CD4-positive, alpha-beta memory T cell (primary cell): ENCODE measurements at regions not wholly inside any gene's neighbourhood (a gene's known extent, or its start where the extent isn't known, plus 50 kb on each side); places are given as distances from the start of the nearest gene placed in this dataset.
"Not testable (repeated sequence)": the region's sequence is repeated elsewhere in the genome, so short reads cannot be mapped to it uniquely, and the experiment has no call there.

Experiments
- CTCF ChIA-PET: fragments of 350-600 bp; sonication (Branson Sonifier 250); formaldehyde crosslinking; loops from one replicate; lab custom pipeline; 2021; ENCODE audit warnings: inconsistent platforms; ENCODE audit not compliant: partially characterized antibody; lab: Charles Lee
- POLR2A ChIA-PET: fragments of 350-600 bp; sonication (Branson Sonifier 250); formaldehyde crosslinking; loops from one replicate; lab custom pipeline; 2021; ENCODE audit not compliant: partially characterized antibody; lab: Charles Lee
- DNase-seq, 5 donors: peaks; one replicate each; pipeline versions ENCODE4 v3.0.0 to v3.0.0-alpha.2; 2020 to 2022; ENCODE audit warnings: mixed read lengths in 1 of 5
- H3K27ac ChIP-seq: one replicate; pipeline ENCODE4 v1.7.0; 2013; ENCODE audit warnings: low read depth, low read length
- H3K27me3 ChIP-seq: 2 replicates; pipeline ENCODE4 v1.7.0; 2013; ENCODE audit warnings: mild to moderate bottlenecking, low read length, moderate library complexity; ENCODE audit not compliant: insufficient read depth
- H3K36me3 ChIP-seq: 2 replicates; pipeline ENCODE4 v1.7.0; 2013; ENCODE audit warnings: mild to moderate bottlenecking, low read length, moderate library complexity; ENCODE audit not compliant: insufficient read depth
- H3K4me1 ChIP-seq: 2 replicates; pipeline ENCODE4 v1.7.0; 2013; ENCODE audit warnings: mild to moderate bottlenecking, low read length, moderate library complexity; ENCODE audit not compliant: insufficient read depth
- H3K4me3 ChIP-seq, 2 donors: one replicate each; pipeline ENCODE4 v1.7.0; 2013; ENCODE audit warnings: low read length in 2 of 2, mild to moderate bottlenecking in 1 of 2
- H3K9me3 ChIP-seq, 2 donors: one replicate each; pipeline ENCODE4 v1.7.0; 2013; ENCODE audit warnings: low read length in 2 of 2, control low read depth in 1 of 2; ENCODE audit not compliant: control insufficient read depth in 1 of 2
- H3K27ac Mint-ChIP-seq, 7 donors: one replicate each; pipeline ENCODE4 v1.8.0; 2020 to 2021; ENCODE audit warnings: mixed read lengths in 7 of 7, mild to moderate bottlenecking in 6 of 7, inconsistent platforms in 3 of 7, moderate library complexity in 3 of 7
- H3K27me3 Mint-ChIP-seq, 2 donors: one replicate each; pipeline ENCODE4 v1.8.0; 2020 to 2021; ENCODE audit warnings: mixed read lengths in 2 of 2
- H3K36me3 Mint-ChIP-seq, 2 donors: one replicate each; pipeline ENCODE4 v1.8.0; 2020 to 2021; ENCODE audit warnings: mixed read lengths in 2 of 2, inconsistent platforms in 1 of 2, mild to moderate bottlenecking in 1 of 2
- H3K4me1 Mint-ChIP-seq, 4 donors: one replicate each; pipeline ENCODE4 v1.8.0; 2020 to 2021; ENCODE audit warnings: mixed read lengths in 4 of 4, mild to moderate bottlenecking in 1 of 4
- H3K4me3 Mint-ChIP-seq, 8 donors: one replicate each; pipeline ENCODE4 v1.8.0; 2020 to 2021; ENCODE audit warnings: mixed read lengths in 8 of 8, mild to moderate bottlenecking in 7 of 8, moderate library complexity in 6 of 8, inconsistent platforms in 3 of 8
- H3K9me3 Mint-ChIP-seq, 8 donors: one replicate each; pipeline ENCODE4 v1.8.0; 2020 to 2021; ENCODE audit warnings: mixed read lengths in 8 of 8, mild to moderate bottlenecking in 5 of 8, inconsistent platforms in 3 of 8, moderate library complexity in 1 of 8
- intact Hi-C: fragments of 100-400 bp; cut with micrococcal nuclease; formaldehyde crosslinking; loops from one replicate; pipeline ENCODE4 v1.15.1; 2023

DNA sequence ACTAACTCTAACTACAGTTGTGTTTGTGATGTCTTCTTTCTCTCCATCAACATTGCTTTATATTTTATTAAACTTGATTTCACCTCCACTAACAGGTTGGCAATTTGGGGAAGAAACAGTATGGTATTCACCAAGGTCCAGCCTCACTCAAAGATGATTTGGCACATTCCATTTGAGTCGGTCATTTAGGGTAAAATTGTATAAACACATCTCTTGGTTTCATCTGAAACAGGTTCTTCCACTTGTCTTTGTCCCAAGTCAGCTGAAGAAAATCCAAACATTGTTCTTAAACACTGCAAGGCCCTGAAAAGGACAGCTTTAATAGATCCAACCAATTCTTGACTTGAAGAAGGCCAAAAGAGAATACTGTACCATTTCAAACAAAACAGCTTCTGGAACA lies 104.9 kb upstream of the NT5E start:
- peaks cover 7 to 8% of the 10 kb centered on the region in 2 donors for H3K27me3 Mint-ChIP-seq
- no peaks in the 10 kb centered on the region for H3K9me3 ChIP-seq
- H3K4me1 Mint-ChIP-seq: no peaks in the 10 kb centered on the region
- no peak overlapping the region for H3K27ac Mint-ChIP-seq
- H3K36me3 ChIP-seq: no peaks in the 10 kb centered on the region
- no peaks in the 10 kb centered on the region for H3K36me3 Mint-ChIP-seq
- no peak overlapping the region for H3K27ac ChIP-seq
- intact Hi-C loops: no loop called here
- no peak overlapping the region for H3K4me3 Mint-ChIP-seq
- no peak overlapping the region for H3K4me3 ChIP-seq
- CTCF ChIA-PET: interaction anchor here (1.8 kb wide), 1 partner anchor 10 kb away, joined by 7 read pairs; no protein-coding TSS in a partner anchor
- no peaks in the 10 kb centered on the region for H3K9me3 Mint-ChIP-seq
- POLR2A ChIA-PET: no interaction called here
- no peaks in the 10 kb centered on the region for H3K4me1 ChIP-seq
- no peaks in the 10 kb centered on the region for H3K27me3 ChIP-seq
- DNase-seq: no peak

DNA sequence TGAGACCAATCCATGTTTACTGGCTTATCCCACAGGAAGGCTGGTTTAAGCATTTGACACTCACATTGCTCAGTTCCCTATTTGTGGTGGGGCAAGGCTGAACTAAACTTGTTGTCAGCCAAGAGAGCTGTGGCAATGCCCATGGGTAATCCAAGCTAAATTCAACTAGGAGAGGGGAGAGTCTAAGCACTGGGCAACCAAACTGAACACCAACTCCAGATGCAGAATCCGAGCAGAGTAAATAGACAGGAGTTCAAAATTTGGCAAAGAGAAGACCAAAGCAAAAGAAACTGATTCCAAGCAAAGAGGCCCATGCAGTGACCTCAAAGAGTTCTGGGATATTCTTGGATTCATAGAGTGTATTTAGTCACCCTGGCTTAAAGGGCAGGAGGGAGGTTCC lies 106.5 kb upstream of the NT5E start:
- no peaks in the 10 kb centered on the region for H3K36me3 Mint-ChIP-seq
- H3K9me3 Mint-ChIP-seq: no peaks in the 10 kb centered on the region
- no peaks in the 10 kb centered on the region for H3K27me3 ChIP-seq
- no peak overlapping the region for H3K4me3 ChIP-seq
- DNase-seq: no peak
- H3K4me1 Mint-ChIP-seq: no peaks in the 10 kb centered on the region
- no peak overlapping the region for H3K4me3 Mint-ChIP-seq
- no peak overlapping the region for H3K27ac Mint-ChIP-seq
- H3K36me3 ChIP-seq: no peaks in the 10 kb centered on the region
- H3K4me1 ChIP-seq: no peaks in the 10 kb centered on the region
- peaks cover 8 to 10% of the 10 kb centered on the region in 2 donors for H3K27me3 Mint-ChIP-seq
- intact Hi-C loops: no loop called here
- ChIA-PET POLR2A (no interaction called here), CTCF (interaction anchor here (1.6 kb wide), 1 partner anchor 11 kb away, joined by 6 read pairs; no protein-coding TSS in a partner anchor)
- no peak overlapping the region for H3K27ac ChIP-seq
- no peaks in the 10 kb centered on the region for H3K9me3 ChIP-seq

DNA sequence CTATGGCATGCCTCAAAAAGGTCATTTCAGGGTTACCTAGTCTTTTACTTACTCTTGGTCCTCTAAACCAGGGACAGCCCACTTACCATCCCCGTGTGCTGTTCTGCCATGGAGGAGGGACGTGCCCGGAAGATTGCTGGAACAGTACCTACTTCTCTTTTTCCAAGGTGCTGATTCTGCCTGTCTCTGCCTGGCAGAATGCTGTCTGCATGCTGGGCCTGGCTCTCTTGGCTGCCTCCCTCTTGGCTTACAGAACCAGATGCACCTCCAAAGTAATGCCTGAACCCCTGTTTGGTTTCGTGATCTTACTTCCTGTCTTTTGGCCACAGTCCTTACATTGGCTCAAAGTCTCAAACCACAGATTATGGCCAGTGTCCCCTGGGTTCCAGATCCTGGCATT lies 120.7 kb upstream of the NT5E start:
- no peaks in the 10 kb centered on the region for H3K4me1 ChIP-seq

GRCh38 chr6:85325811-85326210 lies 124.1 kb upstream of the NT5E start:
- H3K27me3 Mint-ChIP-seq: peaks cover 10 to 15% of the 10 kb centered on the region in 2 donors
- CTCF ChIA-PET: not testable (repeated sequence)

More for the DNA sequence above, 120.7 kb upstream of the NT5E start:
- Mint-ChIP-seq H3K27me3 (peaks cover 14% of the 10 kb centered on the region in 2 donors), H3K4me1 (no peaks in the 10 kb centered on the region), H3K36me3 (no peaks in the 10 kb centered on the region), H3K27ac (no peak overlapping the region), H3K4me3 (no peak overlapping the region), H3K9me3 (no peaks in the 10 kb centered on the region)
- Histone ChIP-seq H3K36me3 (no peaks in the 10 kb centered on the region), H3K27ac (no peak overlapping the region), H3K9me3 (no peaks in the 10 kb centered on the region), H3K4me3 (no peak overlapping the region), H3K27me3 (no peaks in the 10 kb centered on the region)
- no peak for DNase-seq
- intact Hi-C loops: no loop called here
- ChIA-PET POLR2A (no interaction called here), CTCF (no interaction called here)

GRCh38 chr6:85323435-85324040 lies 126.3 kb upstream of the NT5E start:
- Histone ChIP-seq H3K36me3 (no peaks in the 10 kb centered on the region), H3K27ac (no peak overlapping the region), H3K4me3 (no peak overlapping the region), H3K4me1 (no peaks in the 10 kb centered on the region), H3K9me3 (no peaks in the 10 kb centered on the region), H3K27me3 (no peaks in the 10 kb centered on the region)
- POLR2A ChIA-PET: no interaction called here
- no peaks in the 10 kb centered on the region for H3K36me3 Mint-ChIP-seq
- intact Hi-C loops: no loop called here
- no peak overlapping the region for H3K27ac Mint-ChIP-seq
- peaks cover 8 to 11% of the 10 kb centered on the region in 2 donors for H3K27me3 Mint-ChIP-seq
- H3K9me3 Mint-ChIP-seq: peaks cover 0 to 6% (median 2%) of the 10 kb centered on the region in 8 donors
- CTCF ChIA-PET: interaction anchor here (1.0 to 2.3 kb wide), 8 partner anchors 9 to 1708 kb away, joined by 3 to 14 read pairs (median 6); no protein-coding TSS in a partner anchor
- no peaks in the 10 kb centered on the region for H3K4me1 Mint-ChIP-seq
- no peak overlapping the region for H3K4me3 Mint-ChIP-seq
- peak; percentile 40 to 53 (median 47) for DNase-seq

More at GRCh38 chr6:85325811-85326210, 124.1 kb upstream of the NT5E start:
- H3K4me1 Mint-ChIP-seq, DNase-seq, H3K36me3 ChIP-seq, H3K4me1 ChIP-seq, H3K9me3 ChIP-seq, H3K4me3 ChIP-seq, POLR2A ChIA-PET, H3K4me3 Mint-ChIP-seq, H3K27ac Mint-ChIP-seq, intact Hi-C loops, H3K36me3 Mint-ChIP-seq, H3K9me3 Mint-ChIP-seq, H3K27me3 ChIP-seq, H3K27ac ChIP-seq: not testable (repeated sequence)

- Mint-ChIP-seq H3K4me3 (no peak overlapping the region), H3K27me3 (peaks cover 8 to 11% of the 10 kb centered on the region in 2 donors), H3K4me1 (no peaks in the 10 kb centered on the region), H3K27ac (no peak overlapping the region), H3K36me3 (no peaks in the 10 kb centered on the region), H3K9me3 (peaks cover 0 to 10% (median 4%) of the 10 kb centered on the region in 8 donors)
- ChIA-PET CTCF (interaction anchor here (0.8 to 2.3 kb wide), 9 partner anchors 8 to 1707 kb away, joined by 3 to 14 read pairs (median 4); no protein-coding TSS in a partner anchor), POLR2A (no interaction called here)
- no peaks in the 10 kb centered on the region for H3K36me3 ChIP-seq
- no peak for DNase-seq
- H3K27me3 ChIP-seq: no peaks in the 10 kb centered on the region
- H3K9me3 ChIP-seq: no peaks in the 10 kb centered on the region
- no peak overlapping the region for H3K27ac ChIP-seq
- intact Hi-C loops: no loop called here
- H3K4me3 ChIP-seq: no peak overlapping the region
- no peaks in the 10 kb centered on the region for H3K4me1 ChIP-seq
Measured at GRCh38 chr6:85322446-85323105, 127.3 kb upstream of the NT5E start.

DNA sequence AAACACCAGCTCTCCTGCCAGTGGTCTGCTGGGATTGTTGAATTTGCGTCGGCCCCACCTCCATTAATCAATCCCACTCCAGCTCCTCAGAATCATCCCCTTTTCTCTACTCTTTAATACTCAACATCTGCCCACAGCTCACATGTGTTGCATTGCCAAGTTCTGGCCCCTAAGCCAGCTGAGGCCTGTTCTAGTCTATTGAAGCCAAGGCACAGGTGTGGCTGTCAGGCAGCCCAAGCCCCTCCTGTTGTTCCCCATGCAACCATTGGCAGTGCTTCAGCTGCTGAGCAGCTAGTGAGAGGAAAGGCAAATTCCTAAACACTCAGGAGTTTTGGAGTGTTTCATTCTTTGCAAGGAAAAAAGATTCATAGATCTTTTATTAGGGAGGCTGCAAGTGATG lies 128.0 kb upstream of the NT5E start:
- H3K27ac Mint-ChIP-seq: no peak overlapping the region

More for the DNA sequence above, 128.0 kb upstream of the NT5E start:
- ChIA-PET POLR2A (no interaction called here), CTCF (interaction anchor here (0.8 to 2.3 kb wide), 2 partner anchors 33 to 1437 kb away, joined by 3 to 14 read pairs; no protein-coding TSS in a partner anchor)
- H3K4me1 ChIP-seq: no peaks in the 10 kb centered on the region
- Mint-ChIP-seq H3K4me3 (no peak overlapping the region), H3K27me3 (peaks cover 5 to 11% of the 10 kb centered on the region in 2 donors), H3K36me3 (no peaks in the 10 kb centered on the region), H3K9me3 (peaks cover 0 to 13% (median 7%) of the 10 kb centered on the region in 8 donors), H3K4me1 (no peaks in the 10 kb centered on the region)
- H3K36me3 ChIP-seq: no peaks in the 10 kb centered on the region
- no peak for DNase-seq
- no peak overlapping the region for H3K4me3 ChIP-seq
- H3K27ac ChIP-seq: no peak overlapping the region
- intact Hi-C loops: no loop called here
- no peaks in the 10 kb centered on the region for H3K9me3 ChIP-seq
- no peaks in the 10 kb centered on the region for H3K27me3 ChIP-seq
